ENCODE measurements at regions not wholly inside any gene's neighbourhood (a gene's known extent, or its start where the extent isn't known, plus 50 kb on each side); places are given as distances from the start of the nearest gene placed in this dataset.
"Not testable (repeated sequence)": the region's sequence is repeated elsewhere in the genome, so short reads cannot be mapped to it uniquely, and the experiment has no call there.

GRCh38 chr2:160832381-160832780 lies 327.8 kb upstream of the TANK start:
- TF ChIP-seq EP300, CTCF (IDR thresholded peaks at IDR 0.05): not testable (repeated sequence)
